Transverse colon (tissue), 4 donors: ENCODE measurements at regions not wholly inside any gene's neighbourhood (a gene's known extent, or its start where the extent isn't known, plus 50 kb on each side); places are given as distances from the start of the nearest gene placed in this dataset.
"Not testable (repeated sequence)": the region's sequence is repeated elsewhere in the genome, so short reads cannot be mapped to it uniquely, and the experiment has no call there.

ENCODE experiments used
- DNase-seq: peaks from one replicate; pipeline ENCODE4 v3.0.0-alpha.2; 2019
- H3K27ac ChIP-seq, 4 donors: fragments of 200-600 bp; sonication (generic); 2 replicates each; pipeline ENCODE4 v1.5.1; 2016 to 2018; ENCODE audit warnings: inconsistent platforms in 4 of 4
- H3K27me3 ChIP-seq: fragments of 200-600 bp; sonication (generic); 2 replicates; pipeline ENCODE4 v1.5.1; 2017; ENCODE audit warnings: inconsistent platforms
- H3K36me3 ChIP-seq, 4 donors: fragments of 200-600 bp; sonication (generic); 2 replicates each; pipeline ENCODE4 v1.5.1; 2017 to 2019; ENCODE audit warnings: inconsistent platforms in 4 of 4
- H3K4me1 ChIP-seq, 4 donors: fragments of 200-600 bp; sonication (generic); 2 replicates each; pipeline ENCODE4 v1.5.1; 2017 to 2020; ENCODE audit warnings: inconsistent platforms in 4 of 4
- H3K4me3 ChIP-seq, 4 donors: fragments of 200-600 bp; sonication (generic); 1 replicate in 1 of 4; 2 replicates in 3 of 4; pipeline versions ENCODE4 v1.5.1 to v1.6.1; 2017 to 2019; ENCODE audit warnings: inconsistent platforms in 4 of 4
- H3K9me3 ChIP-seq, 2 donors: fragments of 200-600 bp; sonication (generic); 2 replicates each; pipeline ENCODE4 v1.5.1; 2017 to 2019; ENCODE audit warnings: inconsistent platforms in 2 of 2
- CTCF ChIP-seq, 5 experiments: fragments of 200-600 bp in 3 of 5; fragments of 450-650 bp in 2 of 5; sonication (generic) in 3 of 5; IDR thresholded peaks; 1 replicate in 2 of 5; 2 replicates in 3 of 5; pipeline ENCODE4 v1.5.1; 2016 to 2017; ENCODE audit warnings: antibody characterized with exemption in 5 of 5, inconsistent platforms in 3 of 5, mild to moderate bottlenecking in 2 of 5, moderate library complexity in 1 of 5
- EP300 ChIP-seq: sonication (generic); formaldehyde crosslinking; IDR thresholded peaks from one replicate; pipeline ENCODE4 v1.6.1; 2017; ENCODE audit warnings: antibody characterized with exemption, low read depth
- POLR2A ChIP-seq: fragments of 450-650 bp; IDR thresholded peaks from one replicate; pipeline ENCODE4 v1.6.1; 2016; ENCODE audit warnings: antibody characterized with exemption, mild to moderate bottlenecking, moderate library complexity
- POLR2AphosphoS5 ChIP-seq, 3 donors: sonication (generic); formaldehyde crosslinking; IDR thresholded peaks; one replicate each; pipeline ENCODE4 v1.6.1; 2016; ENCODE audit warnings: antibody characterized with exemption in 3 of 3
- WGBS, 2 donors: methylation state at CpG; one replicate each; pipeline ENCODE4 v1.1.5; 2018; ENCODE audit warnings: low coverage in 1 of 2; 5-methylcytosine and 5-hydroxymethylcytosine counted together
- in situ Hi-C, 4 donors: fragments of 200-750 bp; cut with MboI; loops; one replicate each; pipeline versions ENCODE4 v1.15.0 to v1.15.1; 2017; ENCODE audit warnings: low sequenced_read_pairs in 3 of 4, low pct_ligation_motif_present in 1 of 4, low pct_unique_long_range_greater_than_20kb in 1 of 4
- intact Hi-C: fragments of 100-400 bp; cut with DNase I; formaldehyde crosslinking; loops from one replicate; pipeline ENCODE4 v1.15.1; 2023; ENCODE audit warnings: low total_unique reads

- 64 to 70% methylated on average over 3 of the region's 3 CpGs for WGBS, 2 donors
- TF ChIP-seq EP300 (no peak), CTCF (IDR thresholded peaks at IDR 0.05) (no peak), POLR2AphosphoS5 (IDR thresholded peaks at IDR 0.05) (no peak), POLR2A (no peak)
- peaks cover 0 to 3% (median 1%) of the 10 kb centered on the region in 4 donors for H3K4me1 ChIP-seq
- H3K36me3 ChIP-seq: no peaks in the 10 kb centered on the region
- in situ Hi-C loops (no loop called here), intact Hi-C loops (no loop called here)
- no peak overlapping the region for H3K27ac ChIP-seq
- H3K4me3 ChIP-seq: no peak overlapping the region
- H3K9me3 ChIP-seq: no peaks in the 10 kb centered on the region
- no peak for DNase-seq
- H3K27me3 ChIP-seq: no peaks in the 10 kb centered on the region
These were observed 59.3 kb upstream of the FBXO28 start for GRCh38 chr1:224054611-224055010.

GRCh38 chr1:224054012-224054411, 59.9 kb upstream of the FBXO28 start:
- in situ Hi-C loops: no loop called here
- WGBS, 2 donors: 57 to 65% methylated on average over 1 to 2 of the region's 2 CpGs
- intact Hi-C loops: no loop called here

GRCh38 chr1:224053456-224053855, 60.5 kb upstream of the FBXO28 start:
- intact Hi-C loops: no loop called here
- Histone ChIP-seq H3K9me3 (no peaks in the 10 kb centered on the region), H3K36me3 (no peaks in the 10 kb centered on the region), H3K4me1 (peaks cover 0 to 3% (median 1%) of the 10 kb centered on the region in 4 donors), H3K27me3 (no peaks in the 10 kb centered on the region), H3K4me3 (no peak overlapping the region), H3K27ac (no peak overlapping the region)
- in situ Hi-C loops: no loop called here
- DNase-seq: no peak
- 50 to 56% methylated on average over 4 to 5 of the region's 5 CpGs for WGBS, 2 donors
- no peak for TF ChIP-seq CTCF (IDR thresholded peaks at IDR 0.05)
- TF ChIP-seq POLR2A: no peak
- TF ChIP-seq EP300: no peak
- TF ChIP-seq POLR2AphosphoS5 (IDR thresholded peaks at IDR 0.05): no peak

More at GRCh38 chr1:224054012-224054411, 59.9 kb upstream of the FBXO28 start:
- TF ChIP-seq POLR2A (no peak), CTCF (IDR thresholded peaks at IDR 0.05) (no peak), EP300 (no peak), POLR2AphosphoS5 (IDR thresholded peaks at IDR 0.05) (no peak)
- DNase-seq: no peak
- no peak overlapping the region for H3K4me3 ChIP-seq
- H3K27ac ChIP-seq: no peak overlapping the region
- peaks cover 0 to 3% (median 1%) of the 10 kb centered on the region in 4 donors for H3K4me1 ChIP-seq
- no peaks in the 10 kb centered on the region for H3K9me3 ChIP-seq
- no peaks in the 10 kb centered on the region for H3K36me3 ChIP-seq
- H3K27me3 ChIP-seq: no peaks in the 10 kb centered on the region

- DNase-seq: no peak
- TF ChIP-seq POLR2AphosphoS5 (IDR thresholded peaks at IDR 0.05) (no peak), POLR2A (no peak), CTCF (IDR thresholded peaks at IDR 0.05) (no peak), EP300 (no peak)
- intact Hi-C loops: no loop called here
- no peaks in the 10 kb centered on the region for H3K27me3 ChIP-seq
- no peak overlapping the region for H3K27ac ChIP-seq
- in situ Hi-C loops: no loop called here
- peaks cover 0 to 3% (median 1%) of the 10 kb centered on the region in 4 donors for H3K4me1 ChIP-seq
- no peak overlapping the region for H3K4me3 ChIP-seq
- H3K36me3 ChIP-seq: no peaks in the 10 kb centered on the region
- WGBS, 2 donors: 88 to 93% methylated on average over 1 to 3 of the region's 3 CpGs
- H3K9me3 ChIP-seq: no peaks in the 10 kb centered on the region
These were observed 61.1 kb upstream of the FBXO28 start for GRCh38 chr1:224052772-224053171.

- in situ Hi-C loops, H3K27me3 ChIP-seq, DNase-seq, intact Hi-C loops, H3K4me3 ChIP-seq, H3K4me1 ChIP-seq, H3K36me3 ChIP-seq, H3K27ac ChIP-seq, H3K9me3 ChIP-seq: not testable (repeated sequence)
- WGBS, 2 donors: 61 to 92% methylated on average over 5 of the region's 5 CpGs
These were observed 62.1 kb upstream of the FBXO28 start for GRCh38 chr1:224051782-224052181.
